ENCODE measurements at regions not wholly inside any gene's neighbourhood (a gene's known extent, or its start where the extent isn't known, plus 50 kb on each side); places are given as distances from the start of the nearest gene placed in this dataset.

DNA sequence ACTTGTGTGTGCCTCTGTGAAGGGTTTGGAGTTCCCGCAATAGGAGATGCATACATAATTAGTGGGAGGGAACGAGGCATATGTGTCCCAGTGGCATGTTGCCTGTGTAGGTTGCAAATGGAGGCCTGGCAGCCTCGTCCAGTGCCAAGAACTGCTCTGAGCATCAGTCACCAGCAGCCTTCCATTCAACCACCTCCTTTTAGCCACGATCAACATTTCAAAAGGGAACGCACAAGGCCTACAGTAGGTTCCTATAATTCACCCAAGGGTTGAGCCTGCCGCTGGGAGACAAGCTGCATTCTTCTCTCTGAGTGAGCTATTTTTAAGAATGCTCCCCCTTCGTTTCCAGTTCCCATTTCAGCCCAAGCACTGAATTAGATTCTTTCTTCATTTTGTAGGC is 78.8 kb upstream of the CTNNB1 start:
- no peak overlapping the region for H3K4me3 ChIP-seq (ENCODE audit: low read length)
- TF ChIP-seq, protein P1, sequence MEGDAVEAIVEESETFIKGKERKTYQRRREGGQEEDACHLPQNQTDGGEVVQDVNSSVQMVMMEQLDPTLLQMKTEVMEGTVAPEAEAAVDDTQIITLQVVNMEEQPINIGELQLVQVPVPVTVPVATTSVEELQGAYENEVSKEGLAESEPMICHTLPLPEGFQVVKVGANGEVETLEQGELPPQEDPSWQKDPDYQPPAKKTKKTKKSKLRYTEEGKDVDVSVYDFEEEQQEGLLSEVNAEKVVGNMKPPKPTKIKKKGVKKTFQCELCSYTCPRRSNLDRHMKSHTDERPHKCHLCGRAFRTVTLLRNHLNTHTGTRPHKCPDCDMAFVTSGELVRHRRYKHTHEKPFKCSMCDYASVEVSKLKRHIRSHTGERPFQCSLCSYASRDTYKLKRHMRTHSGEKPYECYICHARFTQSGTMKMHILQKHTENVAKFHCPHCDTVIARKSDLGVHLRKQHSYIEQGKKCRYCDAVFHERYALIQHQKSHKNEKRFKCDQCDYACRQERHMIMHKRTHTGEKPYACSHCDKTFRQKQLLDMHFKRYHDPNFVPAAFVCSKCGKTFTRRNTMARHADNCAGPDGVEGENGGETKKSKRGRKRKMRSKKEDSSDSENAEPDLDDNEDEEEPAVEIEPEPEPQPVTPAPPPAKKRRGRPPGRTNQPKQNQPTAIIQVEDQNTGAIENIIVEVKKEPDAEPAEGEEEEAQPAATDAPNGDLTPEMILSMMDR (conservative IDR thresholded peaks at IDR 0.05; ENCODE audit: low read length): no peak
- no peak for DNase-seq (ENCODE audit: low read depth)

DNA sequence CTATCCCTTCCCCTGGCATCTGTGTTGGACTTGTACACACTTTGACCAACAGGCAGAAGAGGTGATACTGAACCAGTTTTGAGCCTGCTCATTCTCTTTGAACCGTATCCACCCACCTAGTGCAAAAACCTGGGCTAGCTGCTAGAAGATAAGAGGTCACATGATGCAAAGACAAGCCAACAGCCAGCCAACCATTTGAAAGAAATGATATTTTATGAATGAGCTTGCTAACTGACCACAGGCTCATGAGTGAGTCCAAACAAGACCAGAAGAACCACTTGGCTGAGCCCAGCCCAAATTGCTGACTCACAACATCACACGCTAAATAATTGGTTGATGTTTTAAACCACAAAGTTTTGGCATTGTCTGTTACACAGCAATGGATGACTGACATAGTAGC is 74.0 kb upstream of the CTNNB1 start:
- TF ChIP-seq, protein P1 (conservative IDR thresholded peaks at IDR 0.05; ENCODE audit: low read length): no peak
- no peak for DNase-seq (ENCODE audit: low read depth)
- H3K4me3 ChIP-seq (ENCODE audit: low read length): no peak overlapping the region

DNA sequence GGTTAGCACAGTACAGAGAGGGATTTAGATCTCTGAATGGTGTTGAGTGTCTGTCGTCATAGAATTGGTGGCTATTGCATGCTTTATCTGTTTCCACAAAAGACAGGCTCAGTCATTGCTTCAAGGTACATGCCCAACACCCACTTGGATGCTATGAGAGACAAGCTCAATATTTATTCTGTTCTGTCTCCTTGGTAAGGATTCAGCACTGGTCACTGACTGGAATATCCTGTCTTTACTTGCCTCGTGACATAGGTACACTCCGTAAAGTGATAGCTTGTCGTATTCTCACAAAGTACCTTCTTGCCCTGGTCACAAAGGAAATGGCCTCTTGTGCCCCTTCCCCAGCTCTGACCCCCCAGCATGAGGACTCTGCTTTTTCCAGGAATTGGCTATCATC is 72.8 kb upstream of the CTNNB1 start:
- no peak for DNase-seq (ENCODE audit: low read depth)

DNA sequence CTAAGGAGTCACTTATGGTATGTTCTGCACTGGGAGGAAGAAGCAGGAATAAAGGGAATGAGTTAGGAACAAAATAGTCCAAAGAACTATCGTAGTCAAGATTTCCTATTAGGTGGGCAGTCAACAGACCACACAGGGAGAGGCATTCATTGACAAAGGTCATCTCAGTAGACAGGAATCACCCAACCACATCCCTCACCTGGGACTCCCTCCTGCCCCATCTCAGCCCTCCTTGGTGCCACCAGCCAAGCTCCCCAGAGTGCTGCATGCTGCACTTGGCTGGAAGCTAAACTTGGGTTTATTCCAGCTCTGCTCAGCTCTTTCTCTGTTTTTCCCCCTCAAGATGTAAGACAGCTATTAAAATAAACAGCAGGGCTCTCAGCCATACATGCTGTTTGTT is 72.3 kb upstream of the CTNNB1 start:
- TF ChIP-seq, protein P1 (conservative IDR thresholded peaks at IDR 0.05; ENCODE audit: low read length): no peak
- DNase-seq (ENCODE audit: low read depth): no peak
- H3K4me3 ChIP-seq (ENCODE audit: low read length): no peak overlapping the region

More for the DNA sequence above, 72.8 kb upstream of the CTNNB1 start:
- TF ChIP-seq, protein P1 (conservative IDR thresholded peaks at IDR 0.05; ENCODE audit: low read length): no peak
- no peak overlapping the region for H3K4me3 ChIP-seq (ENCODE audit: low read length)

DNA sequence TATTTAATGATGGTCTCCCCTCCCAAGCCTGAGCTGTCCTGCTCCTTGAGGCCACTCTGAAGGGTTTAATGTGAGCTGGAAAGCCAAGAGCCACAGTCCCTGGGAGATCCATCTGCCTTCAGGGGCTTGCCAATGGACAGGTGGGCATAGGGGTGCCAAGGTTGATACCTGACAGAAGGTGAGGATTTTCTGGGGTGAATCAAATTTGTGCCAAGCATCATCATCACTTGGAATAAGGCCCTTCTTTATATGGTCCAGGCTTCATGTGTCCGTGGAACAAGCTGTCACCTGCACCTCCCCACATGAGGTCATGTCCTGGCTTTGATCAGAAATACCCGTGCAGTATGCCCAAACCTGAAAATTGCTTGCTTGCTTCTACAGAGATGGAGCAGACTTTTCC is 71.9 kb upstream of the CTNNB1 start:
- TF ChIP-seq, protein P1 (conservative IDR thresholded peaks at IDR 0.05; ENCODE audit: low read length): no peak
- no peak for DNase-seq (ENCODE audit: low read depth)
- H3K4me3 ChIP-seq (ENCODE audit: low read length): no peak overlapping the region

DNA sequence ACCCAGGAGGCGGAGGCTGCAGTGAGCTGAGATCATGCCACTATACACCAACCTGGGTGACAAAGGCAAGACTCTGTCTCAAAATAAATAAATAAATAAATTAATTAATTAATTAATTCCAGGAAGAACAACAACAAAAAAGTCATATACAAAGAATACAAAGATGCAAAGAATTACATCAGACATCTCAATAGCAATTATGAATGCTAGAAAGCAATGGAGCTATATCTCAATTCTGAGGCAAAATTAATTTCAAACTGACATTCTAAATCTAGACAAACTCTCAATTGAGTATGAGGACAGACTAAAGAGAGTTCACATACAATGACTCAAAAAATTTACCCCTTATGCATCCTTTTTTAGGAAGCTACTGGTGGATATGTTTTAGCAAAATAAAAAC is 69.6 kb upstream of the CTNNB1 start:
- no peak for DNase-seq (ENCODE audit: low read depth)
- TF ChIP-seq, protein P1 (conservative IDR thresholded peaks at IDR 0.05; ENCODE audit: low read length): no peak
- no peak overlapping the region for H3K4me3 ChIP-seq (ENCODE audit: low read length)

DNA sequence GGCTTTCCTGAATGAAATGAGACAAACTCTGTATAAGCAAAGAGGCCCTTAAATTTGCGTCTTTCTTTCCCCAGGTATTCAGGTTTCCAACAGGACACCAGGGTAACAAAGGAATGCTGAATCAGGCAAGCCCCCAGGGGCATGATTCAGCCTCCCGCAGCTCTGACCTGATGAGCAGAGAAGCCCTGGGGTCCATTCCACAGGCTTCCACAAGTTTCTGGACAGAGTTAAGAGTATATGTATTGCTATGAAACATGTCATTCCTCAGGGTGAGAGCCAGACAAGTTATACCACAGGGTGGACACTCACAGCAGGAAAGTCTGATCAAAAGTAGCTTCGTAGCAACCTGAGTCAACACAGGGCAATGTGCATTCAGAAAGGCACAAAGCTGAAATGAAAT is 68.1 kb upstream of the CTNNB1 start:
- DNase-seq (ENCODE audit: low read depth): no peak

More for the DNA sequence above, 68.1 kb upstream of the CTNNB1 start:
- TF ChIP-seq, protein P1 (conservative IDR thresholded peaks at IDR 0.05; ENCODE audit: low read length): no peak
- H3K4me3 ChIP-seq (ENCODE audit: low read length): no peak overlapping the region

All from AG10803 (cell line).